GM18858 (cell line): ENCODE measurements at regions not wholly inside any gene's neighbourhood (a gene's known extent, or its start where the extent isn't known, plus 50 kb on each side); places are given as distances from the start of the nearest gene placed in this dataset.

Experiments used
- ATAC-seq: cut with Tn5 transposase; IDR thresholded peaks from one replicate; pipeline ENCODE4 v1.9.1; 2021; ENCODE audit not compliant: unreplicated experiment

DNA sequence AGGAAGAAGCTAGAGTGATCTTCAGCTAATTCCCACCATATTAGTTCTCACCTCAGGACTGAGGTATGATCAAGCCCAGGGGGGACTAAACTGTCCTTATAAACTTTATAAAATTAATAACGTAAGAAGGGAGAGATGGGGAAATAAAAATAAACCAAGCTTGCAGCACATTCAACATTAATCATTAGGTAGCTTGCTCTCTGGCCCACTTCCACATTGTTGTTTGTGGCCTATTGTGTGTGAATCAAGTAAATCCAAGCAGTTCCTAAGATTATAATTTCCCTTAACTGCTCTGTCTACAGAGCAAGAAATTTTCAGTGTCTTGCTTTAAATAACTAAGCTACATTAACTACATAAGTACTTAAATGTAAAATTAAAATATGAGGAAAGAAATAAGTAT is 131.3 kb upstream of the ABCA1 start:
- no peak for ATAC-seq

DNA sequence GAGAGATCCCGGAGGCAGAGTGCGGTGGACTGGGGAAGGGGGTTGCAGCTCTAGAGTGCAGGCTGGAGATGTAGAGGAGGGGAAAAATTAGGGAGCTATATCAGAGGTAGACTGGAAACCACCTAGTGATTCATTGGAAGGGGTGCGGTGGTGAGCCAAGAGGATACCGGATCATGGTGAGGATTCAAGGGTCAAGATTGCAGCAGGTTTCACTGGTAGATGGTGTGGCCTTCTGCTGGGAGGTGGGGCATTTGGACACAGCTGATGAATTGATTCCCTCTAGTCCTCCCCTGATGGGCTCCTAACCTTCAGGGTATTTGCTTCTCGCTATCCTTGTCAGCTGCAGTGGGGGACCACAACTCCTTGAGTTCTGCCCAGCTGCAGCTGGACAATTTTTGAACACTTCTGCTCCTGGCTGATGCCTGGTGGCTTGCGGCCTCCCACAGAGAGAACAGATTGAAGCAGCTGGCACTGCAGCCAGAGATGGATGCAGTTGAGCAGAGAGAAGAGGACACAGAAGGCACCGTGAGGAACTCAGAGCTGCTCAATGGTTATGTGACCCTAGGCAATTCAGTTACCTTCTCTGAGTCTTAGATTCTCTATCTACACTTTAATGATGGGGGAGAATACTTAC is 134.4 kb upstream of the ABCA1 start:
- ATAC-seq, result no peak

DNA sequence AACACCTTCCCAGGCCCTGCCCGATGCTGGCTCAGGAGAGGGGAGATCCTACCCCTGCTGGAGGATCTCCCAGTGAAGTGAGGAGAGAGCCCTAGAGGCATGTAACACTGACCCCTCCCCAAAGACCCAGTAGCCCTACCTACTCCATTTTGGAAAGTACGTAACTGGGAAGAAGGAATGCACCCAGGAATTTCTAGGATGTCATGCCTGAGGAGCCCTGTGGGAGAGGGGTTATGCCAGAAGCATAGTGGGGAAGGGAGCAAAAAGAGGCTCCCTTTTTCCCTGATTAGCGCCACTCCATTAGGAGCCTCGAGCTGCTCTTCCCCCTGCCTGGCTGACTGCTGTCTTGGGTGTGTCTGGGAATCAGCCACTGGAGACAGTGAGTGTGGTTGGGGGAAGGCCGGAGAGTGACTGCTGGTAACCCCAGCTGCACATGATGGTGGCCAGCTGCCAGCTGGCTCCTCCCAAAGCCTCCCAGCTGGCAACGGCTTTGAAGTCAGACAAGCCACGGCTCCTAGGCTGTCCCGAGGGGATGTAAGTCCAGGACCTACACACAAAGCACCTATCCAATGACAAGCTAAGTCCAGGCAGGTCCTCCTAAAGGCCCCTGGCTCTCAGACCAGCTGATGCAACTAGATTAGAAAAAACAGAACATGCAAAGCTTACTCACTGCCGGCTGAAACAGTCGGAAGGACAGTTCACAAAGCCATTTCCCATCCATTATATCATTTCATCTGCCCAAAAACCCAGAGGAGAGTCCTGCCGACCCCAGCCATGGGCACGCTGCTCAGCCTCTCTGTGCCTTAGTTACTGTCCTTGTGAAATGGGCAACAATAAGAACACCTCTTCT is 136.5 kb upstream of the ABCA1 start:
- no peak for ATAC-seq

DNA sequence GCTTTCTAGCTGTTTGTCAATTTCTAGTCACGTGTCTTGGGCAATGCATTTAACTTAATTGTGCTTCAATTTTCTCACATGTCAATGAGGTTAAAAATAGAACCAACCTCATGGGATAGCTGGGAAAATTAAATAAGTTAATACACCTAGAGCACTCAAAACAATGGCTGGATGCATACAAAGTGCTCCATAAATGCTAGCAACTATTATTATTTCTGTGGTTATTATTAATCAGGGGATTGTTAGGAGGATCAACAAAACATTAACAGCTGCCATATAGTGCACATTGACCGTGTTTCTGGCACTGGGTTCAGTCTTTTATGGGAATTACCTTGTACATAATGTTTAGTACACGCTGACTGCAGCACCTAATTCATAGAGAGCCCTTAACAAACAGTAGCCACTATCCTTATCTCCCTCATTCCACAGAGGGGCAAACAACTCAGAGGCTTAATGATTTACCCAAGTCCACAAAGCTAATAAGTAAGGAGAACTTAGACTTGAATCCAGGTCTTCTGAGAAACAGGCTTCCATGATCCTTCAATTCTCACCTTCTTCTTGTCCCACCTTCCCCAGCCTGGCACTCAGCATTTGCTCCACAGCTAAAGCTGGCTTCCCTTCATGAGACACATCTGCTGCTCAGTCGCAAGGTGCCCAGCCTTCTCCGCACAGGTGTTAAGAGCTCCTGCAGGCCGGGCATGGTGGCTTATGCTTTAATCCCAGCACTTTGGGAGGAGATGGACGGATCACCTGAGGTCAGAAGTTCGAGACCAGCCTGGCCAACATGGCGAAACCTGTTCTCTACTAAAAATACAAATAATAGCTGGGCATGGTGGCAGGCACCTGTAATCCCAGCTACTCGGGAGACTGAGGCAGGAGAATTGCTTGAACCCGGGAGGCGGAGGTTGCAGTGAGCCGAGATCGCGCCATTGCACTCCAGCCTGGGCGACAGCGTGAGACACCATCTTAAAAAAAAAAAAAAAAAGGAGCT is 137.4 kb upstream of the ABCA1 start:
- ATAC-seq, result no peak

DNA sequence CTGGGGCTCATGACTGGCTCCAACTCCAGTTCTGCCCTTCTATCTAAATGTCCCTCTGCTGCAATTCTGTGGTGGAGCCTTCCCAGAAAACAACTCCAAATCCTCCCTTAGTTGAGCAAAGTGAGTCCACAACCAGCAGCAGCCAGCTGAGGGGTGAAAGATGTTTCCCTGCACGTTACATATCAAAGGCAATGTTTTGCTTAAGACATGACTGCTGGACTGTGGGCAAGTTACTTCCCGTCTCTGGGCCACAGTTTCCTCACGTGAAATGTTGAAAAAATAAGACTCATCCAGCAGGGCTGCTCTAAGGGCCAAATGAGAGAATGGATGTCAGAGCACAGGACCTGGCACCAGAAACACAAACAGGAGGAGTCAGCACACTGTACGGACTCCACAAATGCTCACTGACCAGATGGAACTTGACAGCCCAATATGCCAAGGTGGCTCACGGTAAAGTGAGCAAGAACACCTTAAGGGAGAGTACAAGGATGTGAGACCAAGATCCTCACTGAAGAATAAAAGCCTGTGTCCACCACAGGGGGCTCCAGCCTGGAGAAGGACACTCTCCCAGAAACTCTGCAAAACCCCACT is 138.4 kb upstream of the ABCA1 start:
- ATAC-seq, result no peak

DNA sequence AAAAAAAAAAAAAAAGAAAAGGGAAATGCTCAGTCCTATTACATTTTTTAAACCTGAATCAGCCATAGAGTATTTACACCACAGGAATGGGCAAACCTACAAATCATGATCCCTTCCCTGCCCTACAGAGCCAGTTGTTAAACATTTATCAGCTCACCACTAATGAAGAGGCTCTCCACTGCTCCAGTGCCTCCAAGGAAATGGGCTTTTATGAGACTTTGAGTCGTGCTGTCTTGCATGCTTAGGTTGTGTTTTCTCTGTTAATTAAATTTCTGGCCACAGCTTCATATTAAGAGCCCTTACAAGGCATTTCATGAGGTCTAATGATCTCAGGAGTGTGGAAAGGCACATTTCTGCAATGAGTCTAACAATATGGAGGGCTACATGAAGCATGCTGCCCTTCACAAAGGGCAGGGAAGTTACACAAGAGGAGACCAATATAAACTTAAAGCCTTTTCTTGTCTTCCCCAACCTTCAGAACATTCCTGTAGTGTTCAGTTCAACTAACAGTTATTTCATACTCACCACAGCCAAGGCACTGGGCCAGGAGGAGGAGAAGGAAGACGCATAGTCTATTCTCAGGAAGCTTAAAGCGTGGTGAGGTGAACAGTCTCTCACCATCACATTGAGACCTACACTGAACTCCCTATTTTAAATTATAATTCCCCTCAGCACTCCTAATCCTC is 140.1 kb upstream of the ABCA1 start:
- no peak for ATAC-seq

DNA sequence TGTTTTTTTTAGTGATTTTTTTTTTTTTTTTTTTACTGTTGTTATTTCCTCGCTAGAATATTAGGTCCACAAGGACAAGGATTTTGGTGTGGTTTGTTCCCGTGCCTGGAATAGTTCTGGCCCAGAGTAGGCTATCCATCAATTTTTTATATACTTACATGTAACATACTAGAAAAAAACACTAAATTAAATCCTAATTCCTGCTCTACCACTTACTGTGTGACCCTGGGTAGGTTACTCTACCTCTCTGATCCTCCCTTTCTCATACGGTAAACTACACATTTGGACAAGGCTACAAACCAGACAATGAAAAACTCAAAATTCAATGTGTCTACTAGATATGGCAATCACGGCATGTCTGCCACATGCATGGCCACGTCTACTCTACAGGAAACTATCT is 141.3 kb upstream of the ABCA1 start:
- no peak for ATAC-seq

DNA sequence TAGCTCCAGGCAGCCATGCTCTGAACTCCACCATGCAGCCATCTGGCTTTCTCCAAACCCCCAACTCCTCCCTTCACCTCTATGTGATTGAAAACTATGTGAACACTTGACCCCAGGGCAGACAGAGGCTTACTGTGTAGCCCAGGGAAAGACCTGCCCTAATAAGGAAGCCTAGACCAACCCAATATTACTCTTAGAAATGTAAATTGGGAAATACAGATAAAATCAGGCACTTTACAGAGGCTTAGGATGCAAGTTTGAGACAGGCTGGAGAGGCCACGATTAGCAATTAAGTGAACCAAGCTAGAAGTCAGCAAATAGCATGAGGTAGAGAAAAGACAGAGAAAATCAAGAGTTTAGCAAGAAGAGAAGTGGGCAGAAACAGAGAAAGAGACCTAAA is 141.7 kb upstream of the ABCA1 start:
- no peak for ATAC-seq

DNA sequence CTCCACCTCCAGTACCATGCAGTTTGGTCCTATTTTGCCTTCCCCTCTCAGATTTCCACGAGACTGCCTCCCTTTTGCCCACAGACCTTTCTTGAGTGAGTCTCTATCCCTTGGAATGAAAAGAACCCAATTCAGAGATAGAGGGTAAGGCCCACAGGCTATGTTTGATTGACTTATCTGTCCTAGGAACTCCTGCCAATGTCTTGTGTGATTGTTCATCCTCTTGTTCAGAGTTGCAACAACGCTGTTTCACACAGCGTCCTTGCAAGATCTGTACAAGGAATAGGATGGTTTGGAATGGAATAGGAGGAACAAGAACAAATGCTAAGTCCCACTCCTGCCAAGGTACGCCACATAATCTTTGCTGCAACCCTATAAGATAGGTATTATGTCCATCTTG is 142.2 kb upstream of the ABCA1 start:
- ATAC-seq, result no peak

DNA sequence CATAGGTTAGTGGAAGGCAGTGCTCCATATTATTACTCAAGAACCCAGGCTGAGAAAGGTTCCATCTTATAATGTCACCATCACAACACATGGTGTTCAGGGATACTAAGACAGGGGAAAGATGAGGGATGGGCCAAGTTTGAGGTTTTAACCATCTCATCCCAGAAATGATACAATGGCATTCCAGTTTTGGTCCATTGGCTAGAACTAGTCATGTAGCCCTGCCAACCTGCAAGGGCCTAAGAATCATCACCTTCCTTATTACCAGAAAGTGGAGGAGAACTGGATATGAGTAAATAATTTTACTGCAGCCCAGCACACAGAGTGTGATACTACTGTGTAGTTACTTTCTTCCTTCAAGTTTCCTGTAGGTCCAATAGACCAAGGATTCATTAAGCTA is 144.5 kb upstream of the ABCA1 start:
- ATAC-seq, result no peak

DNA sequence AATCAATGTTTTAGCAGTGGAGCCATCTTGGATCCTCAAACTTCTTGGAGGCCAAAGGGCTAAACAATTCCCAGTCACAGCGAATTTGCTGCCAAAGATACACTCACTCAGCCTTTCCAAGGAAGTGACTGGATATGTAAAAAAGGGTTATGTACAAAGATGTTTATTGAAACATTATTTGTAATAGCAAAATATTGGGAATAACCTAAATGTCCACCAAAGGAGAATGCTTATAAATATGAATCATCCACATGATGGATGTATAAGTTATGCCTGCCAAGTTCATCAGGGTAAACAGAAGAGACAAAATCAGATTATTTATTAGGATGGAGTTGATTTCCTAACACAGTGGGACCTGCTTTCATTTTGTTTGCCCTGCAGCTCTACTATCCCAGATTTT is 145.2 kb upstream of the ABCA1 start:
- no peak for ATAC-seq

DNA sequence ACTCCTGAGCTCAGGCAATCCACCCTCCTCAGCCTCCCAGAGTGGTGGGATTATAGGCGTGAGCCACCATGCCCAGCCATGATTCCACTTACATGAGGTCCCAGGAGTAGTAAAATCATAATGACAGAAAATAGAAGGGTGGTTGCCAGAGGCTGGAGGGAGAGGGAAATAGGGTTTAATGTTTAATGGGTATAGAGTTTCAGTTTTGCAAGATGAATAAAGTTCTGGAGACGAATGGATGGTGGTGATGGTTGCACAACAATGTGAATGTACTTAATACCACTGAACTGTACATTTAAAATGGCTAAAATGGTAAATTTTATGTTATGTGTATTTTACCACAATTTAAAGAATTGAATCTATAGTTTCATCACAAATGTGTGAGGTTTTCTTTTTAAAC is 146.5 kb upstream of the ABCA1 start:
- ATAC-seq, result no peak

DNA sequence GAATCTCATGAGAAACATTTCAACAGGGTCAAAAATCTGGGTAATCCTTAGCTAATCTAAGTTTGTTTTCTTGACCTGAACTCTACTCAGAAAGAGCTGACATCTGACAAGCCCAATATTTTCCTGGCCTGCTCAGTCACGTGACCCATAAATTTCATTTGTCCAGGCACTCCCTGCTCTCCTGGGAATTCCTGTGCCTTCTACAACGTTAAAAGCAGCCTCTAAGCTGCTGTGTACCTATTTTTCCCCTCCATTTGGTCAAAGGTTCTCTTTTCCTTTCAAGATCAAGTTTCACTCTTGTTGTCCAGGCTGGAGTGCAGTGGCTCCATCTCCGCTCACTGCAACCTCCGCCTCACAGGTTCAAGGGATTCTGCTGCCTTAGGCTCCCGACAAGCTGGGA is 148.8 kb upstream of the ABCA1 start:
- no peak for ATAC-seq

DNA sequence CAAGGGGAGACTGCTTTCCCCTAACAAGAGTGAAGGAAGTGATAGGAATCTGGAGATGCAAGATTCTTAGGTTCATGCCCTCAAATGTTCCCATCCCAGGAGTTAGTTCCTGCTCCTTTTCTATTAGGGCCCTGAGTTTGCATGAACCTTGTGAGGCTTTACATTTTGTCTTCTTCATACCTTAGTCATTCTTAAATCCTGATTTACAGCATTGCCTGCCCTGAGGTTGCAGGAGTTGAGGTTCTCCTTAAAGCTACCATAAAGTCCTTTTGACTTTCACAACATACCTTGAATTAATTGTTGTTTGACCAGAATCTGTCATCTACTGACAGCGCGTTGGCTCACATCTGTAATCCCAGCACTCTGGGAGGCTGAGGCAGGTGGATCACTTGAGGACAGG is 151.5 kb upstream of the ABCA1 start:
- ATAC-seq, result no peak

DNA sequence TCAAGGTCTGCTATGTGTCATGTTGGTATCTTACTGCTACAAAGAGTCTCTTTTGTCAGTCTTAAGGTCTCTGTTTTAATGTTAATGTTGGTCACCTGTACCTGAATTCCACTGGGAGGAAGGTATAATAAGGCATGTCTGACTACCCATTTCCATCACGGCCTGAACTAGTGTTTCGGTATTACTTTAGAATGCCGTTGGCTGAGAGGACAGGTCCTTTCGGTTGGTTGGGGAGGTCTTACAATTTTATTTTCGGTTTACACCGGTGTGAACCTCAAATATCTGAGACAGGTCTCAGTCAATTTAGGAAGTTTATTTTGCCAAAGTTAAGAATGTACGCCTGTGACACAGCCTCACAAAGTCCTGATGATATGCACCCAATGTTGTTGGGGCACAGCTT is 154.9 kb upstream of the ABCA1 start:
- no peak for ATAC-seq

DNA sequence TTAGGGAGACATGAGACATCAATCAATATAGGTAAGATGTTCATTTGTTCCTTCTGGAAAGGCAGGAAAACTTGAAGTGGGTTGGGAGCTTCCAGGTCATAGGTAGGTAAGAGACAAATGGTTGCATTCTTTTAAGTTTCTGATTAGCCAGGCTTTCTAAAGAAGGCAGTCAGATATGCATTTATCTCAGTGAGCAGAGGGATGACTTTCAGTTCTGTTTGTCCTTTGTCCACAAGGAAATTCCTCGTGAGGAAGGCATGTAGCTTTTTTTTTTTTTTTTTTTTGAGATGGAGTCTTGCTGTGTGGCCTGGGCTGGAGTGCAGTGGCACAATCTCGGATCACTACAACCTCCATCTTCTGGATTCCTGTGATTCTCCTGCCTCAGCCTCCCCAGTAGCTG is 155.3 kb upstream of the ABCA1 start:
- ATAC-seq, result no peak

DNA sequence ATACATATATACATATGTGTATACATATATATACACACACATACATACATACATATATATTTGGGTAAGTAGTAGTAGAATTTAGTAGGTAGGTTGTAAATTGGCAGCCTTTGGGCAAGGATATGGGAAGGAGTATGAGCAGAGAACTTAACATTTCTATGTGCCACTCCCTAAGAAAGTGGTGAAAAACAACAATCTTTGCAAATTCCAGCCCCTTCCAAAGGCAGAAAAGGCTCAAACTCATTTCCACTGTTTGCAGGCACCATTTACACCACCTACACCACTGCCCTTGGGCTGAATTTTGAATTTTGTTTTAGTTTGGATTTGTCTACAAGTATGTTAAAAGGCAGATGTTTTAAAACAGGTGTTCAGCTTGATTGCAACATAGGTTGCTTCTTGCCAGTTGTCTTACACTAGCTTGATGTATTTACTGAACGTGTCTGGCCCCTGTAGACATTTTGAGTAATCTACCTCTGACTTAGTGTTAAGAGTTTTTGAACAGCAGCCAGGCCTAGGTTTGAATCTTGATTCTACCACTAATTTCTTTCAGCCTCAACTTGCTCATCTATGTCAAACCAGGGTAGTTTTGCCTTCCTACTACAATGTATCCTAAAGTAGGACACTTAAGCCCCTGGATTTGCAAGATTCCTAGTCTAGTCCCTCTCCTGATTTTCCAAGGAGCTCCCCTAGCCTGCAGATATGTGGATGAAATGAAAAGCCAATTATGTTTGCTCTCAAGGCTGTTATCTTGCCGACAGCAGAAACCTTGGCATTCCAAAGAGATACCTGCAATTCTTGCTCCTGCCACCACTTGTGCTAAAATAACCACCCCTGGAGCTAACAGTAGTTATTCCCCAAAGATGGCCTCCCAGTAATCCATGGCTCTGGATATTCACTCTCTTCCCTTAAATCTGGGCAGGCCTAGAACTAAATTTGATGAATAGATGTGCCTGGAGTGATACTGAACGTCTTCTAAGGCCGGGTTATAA is 156.2 kb upstream of the SLC44A1 start:
- no peak for ATAC-seq

DNA sequence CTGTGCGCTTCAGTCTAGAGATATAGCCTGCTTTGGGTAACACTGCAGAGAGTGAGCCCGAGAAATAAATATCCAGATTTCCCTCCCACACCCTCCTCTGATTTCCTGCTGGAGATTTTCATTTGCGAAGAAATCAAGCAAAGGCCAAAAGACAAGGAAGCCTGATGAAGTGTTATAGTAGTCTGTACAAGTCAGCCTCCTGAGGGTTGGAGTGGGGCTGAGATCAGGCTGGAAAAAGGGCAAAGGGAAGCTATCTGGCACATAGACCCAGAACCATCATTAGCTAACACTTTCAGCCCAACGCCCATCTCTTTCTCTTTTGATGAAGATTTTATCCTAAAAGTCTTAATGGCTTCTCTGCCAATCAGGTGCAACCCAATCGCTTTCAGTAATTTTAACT is 154.6 kb upstream of the SLC44A1 start:
- ATAC-seq, result no peak

DNA sequence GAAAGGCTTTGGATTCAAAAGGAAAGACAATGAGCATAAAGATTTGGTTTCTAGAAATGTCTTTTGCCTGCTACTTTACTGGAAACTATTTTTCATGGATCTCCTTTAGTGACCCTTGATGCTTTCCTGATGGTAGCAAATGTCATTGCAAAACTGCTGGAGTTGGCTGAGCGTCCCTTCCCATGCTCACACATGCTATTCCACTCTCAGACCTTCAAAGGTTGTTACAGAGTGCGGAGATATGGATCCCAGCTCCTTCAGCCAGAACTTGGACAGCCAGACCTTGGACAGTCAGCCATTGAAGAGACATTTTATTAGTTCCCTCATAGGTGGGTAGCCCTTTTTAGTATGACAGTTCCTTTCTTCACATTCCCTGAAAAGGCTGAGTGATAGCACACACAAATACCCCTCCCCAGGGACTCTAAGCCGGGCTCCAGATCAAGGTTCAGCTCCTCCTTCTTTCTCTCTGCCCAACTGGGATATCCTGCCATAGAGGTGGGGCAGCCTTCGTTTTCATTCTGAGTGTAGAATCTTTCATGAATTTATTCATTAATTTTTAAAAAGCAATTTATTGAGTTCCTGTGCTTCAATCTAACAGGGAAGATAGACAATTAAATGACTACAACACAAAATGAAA is 153.3 kb upstream of the SLC44A1 start:
- no peak for ATAC-seq
